Fibroblast of skin of left biceps (primary cell): ENCODE measurements at regions not wholly inside any gene's neighbourhood (a gene's known extent, or its start where the extent isn't known, plus 50 kb on each side); places are given as distances from the start of the nearest gene placed in this dataset.
"Not testable (repeated sequence)": the region's sequence is repeated elsewhere in the genome, so short reads cannot be mapped to it uniquely, and the experiment has no call there.

Experiments
- DNase-seq, 2 experiments: peaks; one replicate each; pipeline ENCODE4 v3.0.0-alpha.2; 2013; ENCODE audit warnings: low read depth in 2 of 2

DNA sequence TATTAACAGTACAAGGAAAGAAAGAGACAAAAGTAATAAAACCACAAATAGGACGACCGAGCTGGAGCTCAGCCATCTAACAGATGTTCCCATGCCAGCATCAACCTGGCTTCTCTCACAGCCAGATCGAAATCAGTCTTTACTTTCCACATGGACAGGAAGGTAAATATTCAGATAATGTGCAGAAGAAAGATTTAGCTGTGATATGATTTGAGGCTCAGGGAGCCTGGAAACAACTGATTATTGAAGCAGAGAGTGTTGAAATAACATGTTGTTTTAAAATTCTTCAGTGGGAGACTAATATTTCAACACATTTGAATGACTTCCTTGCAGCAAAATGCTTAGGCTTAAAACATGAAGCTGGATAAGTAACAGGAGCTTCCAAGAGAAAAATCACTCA lies 546.8 kb downstream of the ETS1 start:
- no peak for DNase-seq

DNA sequence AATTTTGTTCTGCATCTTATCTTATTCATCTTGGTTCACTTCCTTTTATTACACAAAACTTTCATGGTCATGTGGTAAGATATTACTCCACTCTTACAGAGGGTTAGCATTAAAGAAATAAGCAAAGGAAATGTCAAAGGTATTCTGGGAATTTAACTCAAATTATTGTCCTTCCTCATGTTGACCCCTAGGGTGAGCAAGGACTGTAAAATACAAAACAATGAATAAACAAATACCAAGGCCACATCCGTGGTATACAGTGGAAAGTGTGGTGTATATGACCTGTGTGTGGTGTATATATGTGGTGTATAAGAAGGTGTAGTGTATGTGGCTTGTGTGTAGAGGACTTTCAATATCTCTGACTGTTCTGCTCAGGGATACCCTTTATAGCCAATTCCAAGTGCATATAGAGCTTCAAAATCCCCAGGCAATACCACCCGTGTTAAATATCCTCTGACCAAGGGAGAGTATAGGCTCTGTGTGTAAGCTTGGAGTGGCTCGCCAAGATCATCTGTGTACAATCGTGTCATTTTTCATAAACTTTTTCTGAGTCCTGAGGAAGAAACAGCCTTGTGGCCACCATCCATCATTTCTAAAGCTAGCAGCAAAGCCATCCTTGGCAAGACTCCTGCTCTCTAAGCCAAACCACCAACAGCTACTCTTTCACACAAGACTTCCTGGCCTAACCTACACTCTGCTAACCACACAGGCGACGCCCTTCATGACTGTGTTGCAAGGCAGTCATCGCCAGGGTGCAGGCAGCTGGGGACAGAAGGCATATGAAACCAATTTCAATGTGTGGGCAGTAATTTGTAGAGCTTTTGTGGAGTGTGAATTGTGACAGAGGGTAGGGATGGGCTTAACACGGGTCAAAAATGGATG lies 548.0 kb downstream of the ETS1 start:
- peak; percentile 82 to 83 for DNase-seq

DNA sequence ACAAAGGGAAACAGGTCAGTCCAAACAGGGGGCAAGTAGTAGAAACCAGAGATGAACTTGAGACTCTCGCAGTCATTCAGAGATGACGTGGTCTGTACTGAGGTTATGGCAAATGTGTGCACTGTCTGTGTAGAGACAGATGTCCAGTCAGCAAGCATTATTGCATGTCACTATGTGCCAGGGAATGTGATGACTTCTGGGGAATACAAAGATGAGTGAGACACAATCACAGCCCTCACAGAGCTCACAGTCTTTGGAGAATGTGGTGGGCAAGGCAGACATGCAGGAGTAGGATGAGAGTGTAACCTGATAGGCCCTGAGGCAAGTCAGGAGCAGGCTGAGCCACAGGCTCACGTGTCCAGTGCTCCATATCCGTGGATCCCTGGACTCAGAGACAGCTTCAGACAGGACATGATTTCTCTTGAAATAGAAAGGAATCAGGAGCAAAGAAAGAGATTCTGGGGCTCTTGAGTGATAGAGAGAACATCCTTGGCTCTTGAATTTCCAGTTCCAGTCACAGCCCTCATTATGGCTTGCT lies 550.7 kb downstream of the ETS1 start:
- no peak for DNase-seq

DNA sequence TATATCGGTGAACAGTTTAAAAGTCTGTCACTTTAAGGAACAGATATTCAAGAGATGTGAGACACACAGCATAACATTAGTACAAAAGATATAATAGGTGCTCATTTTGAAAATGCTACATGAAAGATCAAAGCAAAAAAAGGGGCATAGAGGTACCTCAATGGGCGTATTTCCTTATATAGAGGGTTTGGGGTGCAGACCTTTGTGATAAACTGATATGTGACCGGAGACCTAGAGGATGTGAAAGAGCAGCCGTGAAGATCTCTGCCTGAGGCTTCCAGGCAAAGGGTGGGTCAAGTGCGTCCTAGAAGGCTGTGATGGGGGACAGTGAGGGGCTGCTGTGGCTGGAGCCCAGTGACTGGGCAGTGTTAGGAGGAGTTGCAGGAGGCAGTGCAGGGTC lies 551.4 kb downstream of the ETS1 start:
- DNase-seq, result no peak

DNA sequence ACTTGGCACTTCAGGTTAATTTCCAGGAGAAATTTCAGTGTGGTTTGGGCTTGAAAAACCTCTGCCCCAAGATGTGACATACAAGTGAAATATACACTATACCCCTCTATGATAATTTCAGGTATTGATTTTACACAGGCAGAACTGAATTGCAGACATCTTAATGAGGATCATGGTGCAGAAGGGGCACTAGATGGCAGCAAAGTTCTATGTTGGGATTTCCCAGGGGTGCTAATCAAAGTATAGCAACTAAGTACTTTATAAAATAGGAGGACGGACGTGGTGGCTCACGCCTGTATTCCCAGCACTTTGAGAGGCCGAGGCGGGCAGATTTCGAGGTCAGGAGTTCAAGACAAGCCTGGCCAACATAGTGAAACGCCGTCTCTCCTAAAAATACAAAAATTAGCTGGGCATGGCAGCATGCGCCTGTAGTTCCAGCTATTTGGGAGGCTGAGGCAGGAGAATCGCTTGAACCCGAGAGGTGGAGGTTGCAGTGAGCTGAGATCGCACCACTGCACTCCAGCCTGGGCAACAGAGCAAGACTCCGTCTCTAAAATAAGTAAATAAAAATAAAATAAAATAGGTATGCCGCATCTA lies 555.7 kb downstream of the ETS1 start:
- not testable (repeated sequence) for DNase-seq

GRCh38 chr11:128029219-128029722 lies 558.1 kb downstream of the ETS1 start:
- DNase-seq, result no peak

DNA sequence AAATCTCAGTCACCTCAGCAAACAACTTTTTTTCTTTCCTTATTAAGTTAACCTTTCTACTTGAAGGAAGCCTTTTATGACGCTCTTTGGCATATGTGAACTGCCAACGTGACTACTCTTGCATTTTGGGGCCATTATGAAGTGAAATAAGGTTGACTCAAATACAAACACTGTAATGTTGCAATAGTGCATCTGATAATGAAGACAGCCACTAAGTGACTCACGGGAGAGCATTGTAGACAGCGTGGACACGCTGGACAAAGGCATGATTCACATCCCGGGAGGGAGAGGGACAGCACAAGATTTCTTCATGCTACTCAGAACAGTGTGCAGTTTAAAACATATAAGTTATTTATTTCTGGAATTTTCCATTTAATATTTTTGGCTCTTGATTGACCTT lies 560.8 kb downstream of the ETS1 start:
- DNase-seq, result peak; percentile 59 to 60

- DNase-seq, result no peak
Measured at GRCh38 chr11:128022761-128023160, 564.6 kb downstream of the ETS1 start.

DNA sequence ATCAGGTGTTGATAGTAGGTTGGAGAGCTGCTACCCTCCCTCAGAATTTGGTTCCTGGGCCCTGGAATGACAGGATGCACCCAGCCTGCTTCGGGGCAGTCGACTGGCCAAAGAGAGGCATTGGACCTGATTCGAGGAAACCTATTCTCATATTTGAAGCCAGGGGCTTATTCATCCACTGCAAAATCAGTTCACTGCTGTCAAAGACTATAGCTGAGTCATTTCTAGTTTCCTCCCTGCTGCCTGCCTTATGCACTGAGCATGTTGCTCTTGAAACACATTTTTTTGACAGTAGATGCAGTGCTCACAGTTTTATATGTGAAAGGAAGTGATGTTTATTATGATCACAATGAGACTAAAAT lies 565.4 kb downstream of the ETS1 start:
- peak in 1 of 2 experiments; percentile 8 for DNase-seq

DNA sequence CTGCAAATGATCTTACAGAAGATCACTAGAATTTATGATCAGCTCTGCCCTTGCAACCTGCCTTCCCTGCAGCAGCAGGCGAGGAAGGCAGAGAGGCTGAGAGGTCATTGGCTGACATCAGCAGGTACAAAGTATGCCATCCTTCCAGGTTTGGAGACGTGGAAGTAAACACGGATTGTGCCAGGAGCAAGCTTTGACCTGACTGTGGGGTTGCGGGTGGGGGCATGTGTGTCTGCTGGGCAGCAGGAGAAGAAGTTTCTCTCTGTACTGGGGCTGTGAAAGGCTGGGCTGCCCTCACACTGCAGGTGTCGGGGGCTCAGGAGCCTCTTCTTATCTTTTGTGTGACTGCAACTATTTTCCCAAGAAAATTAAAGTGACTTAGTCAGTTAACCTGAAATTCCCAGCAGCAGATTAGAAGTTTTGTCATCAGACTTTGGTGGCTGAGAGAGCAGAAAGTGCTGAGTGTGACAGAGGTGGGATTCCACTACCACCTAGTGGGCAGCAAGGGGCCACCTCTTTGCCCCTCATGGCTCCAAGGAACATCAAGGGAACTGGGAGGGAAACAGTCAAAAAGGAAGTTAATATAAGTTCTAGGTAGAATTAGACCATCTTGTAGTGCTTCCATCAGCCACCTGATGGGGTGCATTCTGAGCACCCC lies 565.9 kb downstream of the ETS1 start:
- no peak for DNase-seq

DNA sequence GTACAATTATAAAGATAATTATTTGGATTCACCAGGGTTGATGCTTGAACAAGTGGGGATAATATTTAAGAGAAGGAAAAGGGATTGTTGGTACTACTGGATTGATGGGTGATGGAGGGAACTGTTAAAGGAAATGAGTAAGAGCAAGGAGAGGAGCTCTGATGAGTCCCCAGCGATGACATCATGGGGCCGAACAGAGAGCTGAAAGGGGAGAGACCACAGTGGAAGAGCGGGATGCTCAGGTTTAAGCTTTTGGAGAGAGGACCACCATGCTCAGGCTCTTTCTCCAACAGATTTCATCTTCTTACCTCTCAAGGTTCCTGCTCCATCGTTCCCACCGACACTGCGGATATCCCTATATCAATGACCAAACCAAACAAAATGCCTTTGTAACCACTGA lies 568.7 kb downstream of the ETS1 start:
- no peak for DNase-seq

GRCh38 chr11:128005562-128005961 lies 581.8 kb downstream of the ETS1 start:
- no peak for DNase-seq

GRCh38 chr11:127998421-127998820 lies 588.9 kb downstream of the ETS1 start:
- no peak for DNase-seq

- DNase-seq, result no peak
Measured at GRCh38 chr11:127997594-127997993, 589.8 kb downstream of the ETS1 start.

DNA sequence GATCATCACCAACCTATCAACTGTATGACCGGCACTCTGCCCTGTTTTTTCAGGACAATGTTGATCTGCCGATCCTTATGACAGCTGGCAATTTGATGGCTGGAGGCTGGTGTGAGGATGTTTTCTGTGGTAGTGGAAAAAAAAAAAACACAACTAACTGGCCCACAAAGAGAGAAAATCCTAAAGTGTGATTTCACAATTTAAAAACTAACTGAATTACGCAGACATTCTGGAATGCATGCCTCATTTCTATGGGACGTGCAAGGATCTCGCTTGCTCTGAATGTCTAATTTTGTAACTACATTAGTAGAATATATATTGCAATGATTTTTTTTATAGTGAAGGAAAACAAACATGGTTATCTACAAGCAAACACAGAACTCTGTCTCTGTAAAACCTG lies 590.5 kb downstream of the ETS1 start:
- peak; percentile 23 to 30 for DNase-seq

DNA sequence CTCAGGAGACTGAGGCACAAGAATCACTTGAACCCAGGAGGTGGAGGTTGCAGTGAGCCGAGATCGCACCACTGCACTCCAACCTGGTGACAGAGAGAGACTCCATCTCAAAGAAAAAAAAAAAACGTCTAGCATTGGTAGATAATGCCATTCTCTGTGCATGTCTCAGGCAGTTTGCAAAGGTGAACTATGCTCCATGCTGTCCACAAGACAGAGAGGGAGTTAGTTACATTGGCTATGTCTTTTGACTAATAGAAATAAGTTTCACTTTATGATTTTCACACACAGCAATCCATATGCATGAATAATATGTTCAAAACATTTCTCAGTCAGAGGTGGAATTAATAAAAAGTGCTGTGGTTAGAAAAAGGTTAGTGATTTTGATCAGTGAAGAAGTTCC lies 591.4 kb downstream of the ETS1 start:
- DNase-seq, result no peak

GRCh38 chr11:127994736-127995135 lies 592.6 kb downstream of the ETS1 start:
- DNase-seq, result peak; percentile 68 to 69

GRCh38 chr11:127993788-127994187 lies 593.6 kb downstream of the ETS1 start:
- no peak for DNase-seq

DNA sequence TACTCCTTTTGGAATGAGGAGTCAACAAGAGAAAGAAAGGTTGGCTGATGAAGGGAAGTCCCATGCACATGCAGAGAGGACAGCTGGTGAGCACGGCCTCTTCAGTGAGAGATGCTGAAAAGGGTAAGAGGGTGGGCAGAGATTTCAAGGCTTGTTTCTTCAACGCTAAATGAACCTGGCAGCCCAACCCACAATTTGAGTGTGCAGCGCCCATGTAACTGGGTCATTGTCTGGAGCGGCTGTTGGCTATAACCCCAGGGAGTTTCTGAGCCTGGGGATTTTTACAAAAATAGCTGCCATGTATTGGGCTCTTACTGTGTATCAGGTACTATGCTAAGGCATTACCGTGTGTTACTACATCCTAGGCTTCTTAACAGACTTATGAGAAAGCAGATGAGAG lies 594.1 kb downstream of the ETS1 start:
- DNase-seq, result no peak

GRCh38 chr11:127986073-127986472 lies 601.3 kb downstream of the ETS1 start:
- no peak for DNase-seq

- no peak for DNase-seq
Measured at GRCh38 chr11:127972816-127973215, 614.5 kb downstream of the ETS1 start.

DNA sequence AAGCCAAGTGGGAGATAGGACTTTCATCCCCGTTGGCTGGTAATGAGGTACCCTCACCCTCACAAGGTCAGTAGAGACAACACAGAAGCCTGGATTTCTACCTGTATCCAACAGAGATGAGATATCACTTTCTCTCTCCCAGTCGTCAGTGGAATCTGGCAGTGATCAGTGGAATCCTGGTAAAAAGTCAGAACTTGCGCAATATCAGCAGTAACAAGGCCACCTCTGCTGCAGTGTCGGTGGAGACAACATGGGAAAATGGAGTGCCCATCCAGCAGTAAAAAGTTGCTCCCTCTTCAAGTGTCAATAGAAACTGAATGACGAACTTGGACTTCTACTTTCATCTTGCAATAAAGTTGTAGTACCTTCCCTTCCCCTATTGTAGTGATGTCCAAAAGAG lies 615.9 kb downstream of the ETS1 start:
- no peak for DNase-seq
